Spleen (tissue), 7 donors: ENCODE measurements at regions not wholly inside any gene's neighbourhood (a gene's known extent, or its start where the extent isn't known, plus 50 kb on each side); places are given as distances from the start of the nearest gene placed in this dataset.

Source experiments
- CTCF ChIP-seq, 11 experiments: fragments of 200-600 bp in 7 of 11; fragments of 450-650 bp in 4 of 11; sonication (generic) in 4 of 11; IDR thresholded peaks in 8 of 11; conservative IDR thresholded peaks in 3 of 11; 1 replicate in 7 of 11; 2 replicates in 4 of 11; pipeline versions ENCODE4 v1.4.0 to v1.8.0; 2016 to 2021; ENCODE audit warnings: antibody characterized with exemption in 11 of 11, inconsistent platforms in 4 of 11, mild to moderate bottlenecking in 1 of 11
- POLR2A ChIP-seq, 3 donors: fragments of 450-650 bp; IDR thresholded peaks; one replicate each; pipeline ENCODE4 v1.5.1; 2017; ENCODE audit warnings: antibody characterized with exemption in 3 of 3, mild to moderate bottlenecking in 1 of 3
- POLR2AphosphoS5 ChIP-seq, 3 donors: sonication (generic); formaldehyde crosslinking; IDR thresholded peaks; one replicate each; pipeline ENCODE4 v1.5.1; 2017; ENCODE audit warnings: antibody characterized with exemption in 3 of 3
- donor health status: DM: no; HTN: no; CAD: no; lungs with moderate emphysema.
- donor health status: DM: no; HTN: no; CAD: no.
- donor health status: DM: no; HTN: no; CAD: no.

GRCh38 chr1:96552451-96552850 is 169.1 kb upstream of the PTBP2 start:
- TF ChIP-seq POLR2AphosphoS5 (IDR thresholded peaks at IDR 0.05) (no peak), CTCF (IDR thresholded peaks at IDR 0.05 in 8 of 11, conservative IDR thresholded peaks at IDR 0.05 in 3 of 11) (no peak), POLR2A (IDR thresholded peaks at IDR 0.05) (no peak)
